22Rv1 (cell line): ENCODE measurements at regions not wholly inside any gene's neighbourhood (a gene's known extent, or its start where the extent isn't known, plus 50 kb on each side); places are given as distances from the start of the nearest gene placed in this dataset.

ENCODE experiments used
- CTCF ChIP-seq: fragments of 450-650 bp; IDR thresholded peaks from 2 replicates; pipeline ENCODE4 v1.5.1; 2017; ENCODE audit warnings: mild to moderate bottlenecking
- ZFX ChIP-seq: fragments of 450-650 bp; IDR thresholded peaks from 2 replicates; pipeline ENCODE4 v1.6.1; 2017; ENCODE audit warnings: antibody characterized with exemption, borderline replicate concordance

GRCh38 chr10:108639010-108639409 lies 1284.3 kb downstream of the XPNPEP1 start:
- TF ChIP-seq CTCF (no peak), ZFX (no peak)
